IMR-90 (cell line): ENCODE measurements at regions not wholly inside any gene's neighbourhood (a gene's known extent, or its start where the extent isn't known, plus 50 kb on each side); places are given as distances from the start of the nearest gene placed in this dataset.

Experiments
- ATAC-seq: fragments of 200-7000 bp; cut with Tn5 transposase; 2 replicates; pipeline ENCODE4 v1.9.1; 2020; ENCODE audit warnings: low read depth, mild to moderate bottlenecking, moderate library complexity
- BruUV-seq: library from RNA; stranded (reverse); fragments of 400-500 nt; replicated peaks from 2 replicates; lab custom pipeline; 2021; lab: Mats Ljungman, UMichigan
- CTCF ChIA-PET: fragments of 300-600 bp; formaldehyde crosslinking; extraction: SDS; loops from one replicate; lab custom pipeline; 2021; ENCODE audit warnings: antibody characterized with exemption; lab: Yijun Ruan, JAX
- POLR2A ChIA-PET: fragments of 300-600 bp; sonication (Branson Sonifier 250); formaldehyde crosslinking; loops from one replicate; lab custom pipeline; 2022; ENCODE audit warnings: antibody characterized with exemption; ENCODE audit not compliant: unreplicated experiment; lab: Charles Lee
- DNase-seq: peaks from one replicate; pipeline ENCODE4 v3.0.0; 2013
- H2AFZ ChIP-seq: replicated peaks from 2 replicates; pipeline ENCODE3; 2013; ENCODE audit warnings: low read length, mild to moderate bottlenecking; ENCODE audit not compliant: poor library complexity
- H2AK5ac ChIP-seq: 2 replicates; pipeline ENCODE4 v1.6.1; 2013; ENCODE audit warnings: low read depth, low read length, inconsistent platforms
- H2AK9ac ChIP-seq: replicated peaks from 2 replicates; pipeline ENCODE3; 2013; ENCODE audit warnings: mild to moderate bottlenecking, low read depth, low read length, moderate library complexity; ENCODE audit not compliant: poor library complexity
- H2BK120ac ChIP-seq: 2 replicates; pipeline ENCODE4 v1.6.1; 2013; ENCODE audit warnings: low read depth, low read length, inconsistent platforms
- H2BK15ac ChIP-seq: 3 replicates; pipeline ENCODE4 v1.6.1; 2013; ENCODE audit warnings: low read depth, low read length, inconsistent platforms
- H2BK20ac ChIP-seq: 2 replicates; pipeline ENCODE4 v1.6.1; 2013; ENCODE audit warnings: low read depth, mild to moderate bottlenecking, inconsistent platforms, low read length, moderate library complexity
- H2BK5ac ChIP-seq: 2 replicates; pipeline ENCODE4 v1.6.1; 2013; ENCODE audit warnings: mild to moderate bottlenecking, low read depth, low read length, inconsistent platforms; ENCODE audit not compliant: poor library complexity, severe bottlenecking
- H3K14ac ChIP-seq: replicated peaks from 2 replicates; pipeline ENCODE4 v1.6.1; 2013; ENCODE audit warnings: low read depth, low read length, inconsistent platforms
- H3K18ac ChIP-seq: 2 replicates; pipeline ENCODE4 v1.6.1; 2013; ENCODE audit warnings: low read depth, low read length, control low read depth
- H3K23ac ChIP-seq: 2 replicates; pipeline ENCODE4 v1.6.1; 2013; ENCODE audit warnings: low read depth, low read length, inconsistent platforms
- H3K27ac ChIP-seq: 2 replicates; pipeline ENCODE4 v1.5.1; 2013; ENCODE audit warnings: mild to moderate bottlenecking, control low read depth, low read length; ENCODE audit not compliant: insufficient read depth
- H3K27me3 ChIP-seq: 2 replicates; pipeline ENCODE4 v1.6.1; 2013; ENCODE audit warnings: low read length; ENCODE audit not compliant: control insufficient read depth, insufficient read depth
- H3K36me3 ChIP-seq: 2 replicates; pipeline ENCODE4 v1.6.1; 2013; ENCODE audit warnings: low read length, mixed read lengths; ENCODE audit not compliant: control insufficient read depth, insufficient read depth
- H3K4ac ChIP-seq: 2 replicates; pipeline ENCODE4 v1.6.1; 2013; ENCODE audit warnings: low read depth, low read length, inconsistent platforms
- H3K4me1 ChIP-seq: 2 replicates; pipeline ENCODE4 v1.6.1; 2013; ENCODE audit warnings: low read length, mixed read lengths; ENCODE audit not compliant: control insufficient read depth, insufficient read depth
- H3K4me2 ChIP-seq: 2 replicates; pipeline ENCODE4 v1.6.1; 2013; ENCODE audit warnings: low read depth, mild to moderate bottlenecking, control low read depth, low read length, moderate library complexity
- H3K4me3 ChIP-seq: 2 replicates; pipeline ENCODE4 v1.5.1; 2013; ENCODE audit warnings: low read depth, mild to moderate bottlenecking, control low read depth, low read length, moderate library complexity; ENCODE audit not compliant: insufficient read depth
- H3K56ac ChIP-seq: 2 replicates; pipeline ENCODE4 v1.6.1; 2013; ENCODE audit warnings: low read length, inconsistent platforms; ENCODE audit not compliant: insufficient read depth; ENCODE audit errors: extremely low read depth
- H3K79me1 ChIP-seq, 2 experiments: 2 replicates each; pipeline ENCODE4 v1.6.1; 2013; ENCODE audit warnings: low read length in 2 of 2, inconsistent platforms in 1 of 2, low read depth in 1 of 2
- H3K9ac ChIP-seq: 2 replicates; pipeline ENCODE4 v1.6.1; 2013; ENCODE audit warnings: low read depth, low read length, control low read depth
- H3K9me1 ChIP-seq: 2 replicates; pipeline ENCODE4 v1.6.1; 2013; ENCODE audit warnings: low read length, inconsistent platforms; ENCODE audit not compliant: insufficient read depth
- H3K9me3 ChIP-seq: 2 replicates; pipeline ENCODE4 v1.6.1; 2013; ENCODE audit warnings: low read length; ENCODE audit not compliant: control insufficient read depth, insufficient read depth
- H4K20me1 ChIP-seq: 2 replicates; pipeline ENCODE4 v1.6.1; 2013; ENCODE audit warnings: low read length, inconsistent platforms; ENCODE audit not compliant: insufficient read depth
- H4K5ac ChIP-seq: 2 replicates; pipeline ENCODE4 v1.6.1; 2013; ENCODE audit warnings: mild to moderate bottlenecking, low read depth, low read length, control low read depth
- H4K8ac ChIP-seq, 2 experiments: 2 replicates each; pipeline ENCODE4 v1.6.1; 2013; ENCODE audit warnings: low read depth in 2 of 2, low read length in 2 of 2, control low read depth in 1 of 2, inconsistent platforms in 1 of 2
- H4K91ac ChIP-seq: 2 replicates; pipeline ENCODE4 v1.6.1; 2013; ENCODE audit warnings: low read depth, low read length, inconsistent platforms; ENCODE audit not compliant: insufficient read depth
- BHLHE40 ChIP-seq: fragments of 150-350 bp; IDR thresholded peaks from 2 replicates; pipeline ENCODE4 v1.6.1; 2016; ENCODE audit warnings: mild to moderate bottlenecking, low read depth, low read length
- CEBPB ChIP-seq: IDR thresholded peaks from 2 replicates; pipeline ENCODE4 v1.6.1; 2012; ENCODE audit warnings: low read depth, low read length, improper control_type of control experiment
- CHD1 ChIP-seq: IDR thresholded peaks from 2 replicates; pipeline ENCODE4 v1.6.1; 2012; ENCODE audit warnings: low read depth, low read length, improper control_type of control experiment
- FOS ChIP-seq: fragments of 150-350 bp; IDR thresholded peaks from 2 replicates; pipeline ENCODE4 v1.6.1; 2016; ENCODE audit warnings: low read depth, low read length
- MAFK ChIP-seq: IDR thresholded peaks from 2 replicates; pipeline ENCODE4 v1.6.1; 2012; ENCODE audit warnings: low read depth, low read length, improper control_type of control experiment
- MAZ ChIP-seq: IDR thresholded peaks from 2 replicates; pipeline ENCODE4 v1.6.1; 2012; ENCODE audit warnings: low read depth, mild to moderate bottlenecking, low read length, improper control_type of control experiment, moderate library complexity, borderline replicate concordance
- MXI1 ChIP-seq: IDR thresholded peaks from 2 replicates; pipeline ENCODE4 v1.6.1; 2012; ENCODE audit warnings: low read depth, mild to moderate bottlenecking, low read length, moderate library complexity, borderline replicate concordance
- POLR2A ChIP-seq: IDR thresholded peaks from 2 replicates; pipeline ENCODE4 v1.6.1; 2012; ENCODE audit warnings: mild to moderate bottlenecking, low read depth, low read length
- RAD21 ChIP-seq: IDR thresholded peaks from 2 replicates; pipeline ENCODE4 v1.6.1; 2012; ENCODE audit warnings: low read length, improper control_type of control experiment
- RFX5 ChIP-seq: IDR thresholded peaks from 2 replicates; pipeline ENCODE4 v1.8.0; 2012; ENCODE audit warnings: low read depth, mild to moderate bottlenecking, low read length, moderate library complexity
- SMC3 ChIP-seq: fragments of 150-350 bp; IDR thresholded peaks from 2 replicates; pipeline ENCODE4 v1.6.1; 2016; ENCODE audit warnings: low read depth, mild to moderate bottlenecking, antibody characterized with exemption, low read length, moderate library complexity
- WGBS, 2 experiments: methylation state at CpG; one replicate each; pipeline versions ENCODE4 v1.1.5 to v1.1.7; 2013; ENCODE audit warnings: missing lambda C conversion rate in 2 of 2; ENCODE audit not compliant: insufficient read length in 1 of 2; ENCODE audit errors: extremely low coverage in 2 of 2; 5-methylcytosine and 5-hydroxymethylcytosine counted together
- dilution Hi-C: fragments of 300-500 bp; cut with HindIII; formaldehyde crosslinking; loops from one replicate; pipeline ENCODE4 v1.14.3; 2018; ENCODE audit warnings: low sequenced_read_pairs; ENCODE audit not compliant: unreplicated experiment
- in situ Hi-C: fragments of 300-500 bp; cut with MboI; formaldehyde crosslinking; loops from 3 replicates; pipeline ENCODE4 v1.14.3; 2019; ENCODE audit warnings: low sequenced_read_pairs, inconsistent platforms, mixed read lengths
- intact Hi-C: fragments of 100-400 bp; cut with micrococcal nuclease; formaldehyde crosslinking; loops from 2 replicates; pipeline ENCODE4 v1.10.0; 2022
- TF ChIP-seq, protein P1 (sequence below): conservative IDR thresholded peaks from 2 replicates; pipeline ENCODE4 v1.5.1; 2012; ENCODE audit warnings: mild to moderate bottlenecking, low read depth, low read length, improper control_type of control experiment
- TF ChIP-seq, protein P2 (sequence below): fragments of 150-350 bp; IDR thresholded peaks from 2 replicates; pipeline ENCODE4 v1.6.1; 2016; ENCODE audit warnings: low read depth, mild to moderate bottlenecking, low read length, moderate library complexity, borderline replicate concordance
- TF ChIP-seq, protein P3 (sequence below): fragments of 150-350 bp; IDR thresholded peaks from 2 replicates; pipeline ENCODE4 v1.6.1; 2017; ENCODE audit warnings: mild to moderate bottlenecking, antibody characterized with exemption, low read length, low read depth

DNA sequence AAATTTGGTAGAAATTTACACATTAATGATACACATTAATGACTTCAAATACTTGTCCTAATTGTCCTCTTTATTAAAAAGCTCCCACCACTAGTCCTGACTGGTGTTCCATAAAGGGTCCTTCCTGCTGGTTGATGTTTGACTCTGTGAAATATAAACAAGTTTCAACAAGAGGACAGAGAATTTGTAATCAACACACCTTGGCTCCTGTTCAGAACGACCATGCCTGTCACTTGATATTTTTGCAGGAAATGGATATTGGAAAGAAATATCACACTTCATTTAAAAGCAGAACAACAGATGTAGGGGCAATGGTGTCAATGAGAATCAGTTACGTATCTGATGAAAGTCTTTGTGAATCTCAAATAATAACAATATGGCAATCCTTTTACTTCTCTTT, 211.7 kb downstream of the ENC1 start:
- WGBS, 2 experiments, result no CpG with 5 or more reads among the region's 2 CpGs
- H3K79me1 ChIP-seq, result no peaks in the 10 kb centered on the region
- H3K14ac ChIP-seq, result no peak overlapping the region
- TF ChIP-seq RAD21, result no peak
- no peak for TF ChIP-seq MAFK
- TF ChIP-seq SMC3, result no peak
- no peak for TF ChIP-seq MXI1
- no peak for TF ChIP-seq MAZ
- no peak for TF ChIP-seq CEBPB
- TF ChIP-seq CHD1, result no peak
- TF ChIP-seq RFX5, result no peak
- TF ChIP-seq, protein P1, sequence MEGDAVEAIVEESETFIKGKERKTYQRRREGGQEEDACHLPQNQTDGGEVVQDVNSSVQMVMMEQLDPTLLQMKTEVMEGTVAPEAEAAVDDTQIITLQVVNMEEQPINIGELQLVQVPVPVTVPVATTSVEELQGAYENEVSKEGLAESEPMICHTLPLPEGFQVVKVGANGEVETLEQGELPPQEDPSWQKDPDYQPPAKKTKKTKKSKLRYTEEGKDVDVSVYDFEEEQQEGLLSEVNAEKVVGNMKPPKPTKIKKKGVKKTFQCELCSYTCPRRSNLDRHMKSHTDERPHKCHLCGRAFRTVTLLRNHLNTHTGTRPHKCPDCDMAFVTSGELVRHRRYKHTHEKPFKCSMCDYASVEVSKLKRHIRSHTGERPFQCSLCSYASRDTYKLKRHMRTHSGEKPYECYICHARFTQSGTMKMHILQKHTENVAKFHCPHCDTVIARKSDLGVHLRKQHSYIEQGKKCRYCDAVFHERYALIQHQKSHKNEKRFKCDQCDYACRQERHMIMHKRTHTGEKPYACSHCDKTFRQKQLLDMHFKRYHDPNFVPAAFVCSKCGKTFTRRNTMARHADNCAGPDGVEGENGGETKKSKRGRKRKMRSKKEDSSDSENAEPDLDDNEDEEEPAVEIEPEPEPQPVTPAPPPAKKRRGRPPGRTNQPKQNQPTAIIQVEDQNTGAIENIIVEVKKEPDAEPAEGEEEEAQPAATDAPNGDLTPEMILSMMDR, result no peak
- no peak for TF ChIP-seq BHLHE40
- no peak for TF ChIP-seq FOS
- TF ChIP-seq POLR2A, result no peak
- TF ChIP-seq, protein P2, sequence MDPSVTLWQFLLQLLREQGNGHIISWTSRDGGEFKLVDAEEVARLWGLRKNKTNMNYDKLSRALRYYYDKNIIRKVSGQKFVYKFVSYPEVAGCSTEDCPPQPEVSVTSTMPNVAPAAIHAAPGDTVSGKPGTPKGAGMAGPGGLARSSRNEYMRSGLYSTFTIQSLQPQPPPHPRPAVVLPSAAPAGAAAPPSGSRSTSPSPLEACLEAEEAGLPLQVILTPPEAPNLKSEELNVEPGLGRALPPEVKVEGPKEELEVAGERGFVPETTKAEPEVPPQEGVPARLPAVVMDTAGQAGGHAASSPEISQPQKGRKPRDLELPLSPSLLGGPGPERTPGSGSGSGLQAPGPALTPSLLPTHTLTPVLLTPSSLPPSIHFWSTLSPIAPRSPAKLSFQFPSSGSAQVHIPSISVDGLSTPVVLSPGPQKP, result no peak
- TF ChIP-seq, protein P3, sequence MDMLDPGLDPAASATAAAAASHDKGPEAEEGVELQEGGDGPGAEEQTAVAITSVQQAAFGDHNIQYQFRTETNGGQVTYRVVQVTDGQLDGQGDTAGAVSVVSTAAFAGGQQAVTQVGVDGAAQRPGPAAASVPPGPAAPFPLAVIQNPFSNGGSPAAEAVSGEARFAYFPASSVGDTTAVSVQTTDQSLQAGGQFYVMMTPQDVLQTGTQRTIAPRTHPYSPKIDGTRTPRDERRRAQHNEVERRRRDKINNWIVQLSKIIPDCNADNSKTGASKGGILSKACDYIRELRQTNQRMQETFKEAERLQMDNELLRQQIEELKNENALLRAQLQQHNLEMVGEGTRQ, result no peak
- H3K4me2 ChIP-seq, result no peak overlapping the region
- no peak overlapping the region for H2AK5ac ChIP-seq
- H2BK15ac ChIP-seq, result no peak overlapping the region
- no peak overlapping the region for H3K56ac ChIP-seq
- H3K4me1 ChIP-seq, result no peaks in the 10 kb centered on the region
- ChIA-PET POLR2A (no interaction called here), CTCF (no interaction called here)
- H4K8ac ChIP-seq, result no peak overlapping the region
- no peaks in the 10 kb centered on the region for H3K9me1 ChIP-seq
- no peak overlapping the region for H3K18ac ChIP-seq
- no peak overlapping the region for H2AFZ ChIP-seq
- H3K27ac ChIP-seq, result no peak overlapping the region
- no peaks in the 10 kb centered on the region for H4K20me1 ChIP-seq
- intact Hi-C loops, result no loop called here
- no TSS peak for BruUV-seq
- in situ Hi-C loops, result no loop called here
- ATAC-seq (no peak), DNase-seq (no peak)
- no peaks in the 10 kb centered on the region for H3K36me3 ChIP-seq
- no peak overlapping the region for H2BK20ac ChIP-seq
- H4K91ac ChIP-seq, result no peak overlapping the region
- no peak overlapping the region for H3K9ac ChIP-seq
- H3K27me3 ChIP-seq, result peaks cover 10% of the 10 kb centered on the region
- no peak overlapping the region for H3K23ac ChIP-seq
- no peak overlapping the region for H4K5ac ChIP-seq
- H2AK9ac ChIP-seq, result no peak overlapping the region
- dilution Hi-C loops, result no loop called here
- no peak overlapping the region for H3K4ac ChIP-seq
- H3K9me3 ChIP-seq, result no peaks in the 10 kb centered on the region; the same call in 1 of the 2 replicates
- H2BK5ac ChIP-seq, result no peak overlapping the region
- H2BK120ac ChIP-seq, result no peak overlapping the region
- no peak overlapping the region for H3K4me3 ChIP-seq
